Large intestine (tissue), 3 donors: ENCODE measurements at regions not wholly inside any gene's neighbourhood (a gene's known extent, or its start where the extent isn't known, plus 50 kb on each side); places are given as distances from the start of the nearest gene placed in this dataset.

Source experiments
- DNase-seq, 2 donors: peaks; one replicate each; pipeline versions ENCODE4 v3.0.0 to v3.0.0-alpha.2; 2013
- H3K27ac ChIP-seq: one replicate; pipeline ENCODE4 v1.5.1; 2013; ENCODE audit warnings: low read length
- H3K27me3 ChIP-seq: 2 replicates; pipeline ENCODE4 v1.6.1; 2013; ENCODE audit warnings: low read length; ENCODE audit not compliant: control insufficient read depth, insufficient read depth
- H3K36me3 ChIP-seq: 2 replicates; pipeline ENCODE4 v1.6.1; 2013; ENCODE audit warnings: low read length; ENCODE audit not compliant: control insufficient read depth, insufficient read depth
- H3K4me1 ChIP-seq: one replicate; pipeline ENCODE4 v1.6.1; 2013; ENCODE audit warnings: low read length; ENCODE audit not compliant: control insufficient read depth, insufficient read depth
- H3K4me3 ChIP-seq: one replicate; pipeline ENCODE4 v1.5.1; 2013; ENCODE audit warnings: low read length
- H3K9me3 ChIP-seq: one replicate; pipeline ENCODE4 v1.6.1; 2013; ENCODE audit warnings: mild to moderate bottlenecking, low read depth, low read length, moderate library complexity; ENCODE audit not compliant: control insufficient read depth
- WGBS: methylation state at CpG from one replicate; pipeline ENCODE4 v1.1.5; 2013; ENCODE audit warnings: low lambda C conversion rate; ENCODE audit not compliant: insufficient coverage; 5-methylcytosine and 5-hydroxymethylcytosine counted together

GRCh38 chr18:78649421-78649820 lies 330.2 kb upstream of the SALL3 start:
- H3K9me3 ChIP-seq, result peaks cover 34% of the 10 kb centered on the region
- DNase-seq, result no peak
- no CpG with 5 or more reads among the region's 10 CpGs for WGBS

GRCh38 chr18:78650926-78651325 lies 328.7 kb upstream of the SALL3 start:
- WGBS, result no CpG with 5 or more reads among the region's 13 CpGs
- no peaks in the 10 kb centered on the region for H3K36me3 ChIP-seq

More at GRCh38 chr18:78649421-78649820, 330.2 kb upstream of the SALL3 start:
- H3K27me3 ChIP-seq, result no peaks in the 10 kb centered on the region
- H3K4me3 ChIP-seq, result no peak overlapping the region
- no peak overlapping the region for H3K27ac ChIP-seq
- H3K4me1 ChIP-seq, result no peaks in the 10 kb centered on the region
- H3K36me3 ChIP-seq, result no peaks in the 10 kb centered on the region

GRCh38 chr18:78652001-78652545 lies 327.5 kb upstream of the SALL3 start:
- Histone ChIP-seq H3K4me3 (no peak overlapping the region), H3K27ac (no peak overlapping the region), H3K27me3 (no peaks in the 10 kb centered on the region), H3K9me3 (peaks cover 43% of the 10 kb centered on the region), H3K36me3 (no peaks in the 10 kb centered on the region), H3K4me1 (no peaks in the 10 kb centered on the region)
- WGBS, result no CpG with 5 or more reads among the region's 11 CpGs
- DNase-seq, result no peak

More at GRCh38 chr18:78650926-78651325, 328.7 kb upstream of the SALL3 start:
- no peak for DNase-seq
- Histone ChIP-seq H3K27ac (no peak overlapping the region), H3K9me3 (peaks cover 38% of the 10 kb centered on the region), H3K27me3 (no peaks in the 10 kb centered on the region), H3K4me3 (no peak overlapping the region), H3K4me1 (no peaks in the 10 kb centered on the region)

- DNase-seq, result no peak
- no peaks in the 10 kb centered on the region for H3K27me3 ChIP-seq
- no peak overlapping the region for H3K4me3 ChIP-seq
- H3K9me3 ChIP-seq, result peaks cover 38% of the 10 kb centered on the region
- H3K4me1 ChIP-seq, result no peaks in the 10 kb centered on the region
- WGBS, result no CpG with 5 or more reads among the region's 8 CpGs
- H3K36me3 ChIP-seq, result no peaks in the 10 kb centered on the region
- H3K27ac ChIP-seq, result no peak overlapping the region
These were observed 323.7 kb upstream of the SALL3 start for GRCh38 chr18:78655921-78656320.

GRCh38 chr18:78656346-78656925 lies 323.2 kb upstream of the SALL3 start:
- DNase-seq, result no peak
- no CpG with 5 or more reads among the region's 21 CpGs for WGBS
- Histone ChIP-seq H3K27me3 (no peaks in the 10 kb centered on the region), H3K27ac (no peak overlapping the region), H3K4me1 (no peaks in the 10 kb centered on the region), H3K9me3 (peaks cover 36% of the 10 kb centered on the region), H3K4me3 (no peak overlapping the region), H3K36me3 (no peaks in the 10 kb centered on the region)

- 47% methylated on average over 2 of the region's 8 CpGs for WGBS
- no peak overlapping the region for H3K27ac ChIP-seq
- H3K4me3 ChIP-seq, result no peak overlapping the region
- H3K36me3 ChIP-seq, result no peaks in the 10 kb centered on the region
- no peaks in the 10 kb centered on the region for H3K4me1 ChIP-seq
- H3K9me3 ChIP-seq, result peaks cover 20% of the 10 kb centered on the region
- no peaks in the 10 kb centered on the region for H3K27me3 ChIP-seq
- DNase-seq, result no peak
These were observed 321.1 kb upstream of the SALL3 start for GRCh38 chr18:78658531-78658930.

GRCh38 chr18:78659057-78659456 lies 320.6 kb upstream of the SALL3 start:
- no peaks in the 10 kb centered on the region for H3K4me1 ChIP-seq
- no CpG with 5 or more reads among the region's 14 CpGs for WGBS
- DNase-seq, result no peak
- peaks cover 15% of the 10 kb centered on the region for H3K9me3 ChIP-seq
- no peak overlapping the region for H3K27ac ChIP-seq
- H3K4me3 ChIP-seq, result no peak overlapping the region
- H3K36me3 ChIP-seq, result no peaks in the 10 kb centered on the region
- no peaks in the 10 kb centered on the region for H3K27me3 ChIP-seq

GRCh38 chr18:78659748-78660147 lies 319.9 kb upstream of the SALL3 start:
- peaks cover 14% of the 10 kb centered on the region for H3K9me3 ChIP-seq
- no peaks in the 10 kb centered on the region for H3K36me3 ChIP-seq
- H3K27me3 ChIP-seq, result no peaks in the 10 kb centered on the region
- no peaks in the 10 kb centered on the region for H3K4me1 ChIP-seq
- no peak for DNase-seq
- no CpG with 5 or more reads among the region's 16 CpGs for WGBS
- no peak overlapping the region for H3K27ac ChIP-seq
- no peak overlapping the region for H3K4me3 ChIP-seq

- Histone ChIP-seq H3K4me1 (no peaks in the 10 kb centered on the region), H3K4me3 (no peak overlapping the region), H3K9me3 (peaks cover 9% of the 10 kb centered on the region), H3K36me3 (no peaks in the 10 kb centered on the region), H3K27me3 (no peaks in the 10 kb centered on the region), H3K27ac (no peak overlapping the region)
- WGBS, result 100% methylated on average over 1 of the region's 10 CpGs
- DNase-seq, result no peak
These were observed 319.3 kb upstream of the SALL3 start for GRCh38 chr18:78660311-78660710.

- no CpG with 5 or more reads among the region's 9 CpGs for WGBS
- Histone ChIP-seq H3K4me1 (no peaks in the 10 kb centered on the region), H3K36me3 (no peaks in the 10 kb centered on the region), H3K4me3 (no peak overlapping the region), H3K9me3 (peaks cover 2% of the 10 kb centered on the region), H3K27me3 (no peaks in the 10 kb centered on the region), H3K27ac (no peak overlapping the region)
- DNase-seq, result no peak
These were observed 318.3 kb upstream of the SALL3 start for GRCh38 chr18:78661316-78661715.

- Histone ChIP-seq H3K27ac (no peak overlapping the region), H3K4me3 (no peak overlapping the region), H3K36me3 (no peaks in the 10 kb centered on the region), H3K9me3 (no peaks in the 10 kb centered on the region), H3K27me3 (no peaks in the 10 kb centered on the region), H3K4me1 (no peaks in the 10 kb centered on the region)
- DNase-seq, result no peak
- WGBS, result 100% methylated on average over 1 of the region's 9 CpGs
These were observed 316.7 kb upstream of the SALL3 start for GRCh38 chr18:78662879-78663278.
